ENCODE measurements at regions not wholly inside any gene's neighbourhood (a gene's known extent, or its start where the extent isn't known, plus 50 kb on each side); places are given as distances from the start of the nearest gene placed in this dataset.
"Not testable (repeated sequence)": the region's sequence is repeated elsewhere in the genome, so short reads cannot be mapped to it uniquely, and the experiment has no call there.

GRCh38 chr6:144662812-144663365 is 377.8 kb downstream of the UTRN start:
- DNase-seq = no peak

GRCh38 chr6:144664281-144664680 is 379.1 kb downstream of the UTRN start:
- DNase-seq = no peak

DNA sequence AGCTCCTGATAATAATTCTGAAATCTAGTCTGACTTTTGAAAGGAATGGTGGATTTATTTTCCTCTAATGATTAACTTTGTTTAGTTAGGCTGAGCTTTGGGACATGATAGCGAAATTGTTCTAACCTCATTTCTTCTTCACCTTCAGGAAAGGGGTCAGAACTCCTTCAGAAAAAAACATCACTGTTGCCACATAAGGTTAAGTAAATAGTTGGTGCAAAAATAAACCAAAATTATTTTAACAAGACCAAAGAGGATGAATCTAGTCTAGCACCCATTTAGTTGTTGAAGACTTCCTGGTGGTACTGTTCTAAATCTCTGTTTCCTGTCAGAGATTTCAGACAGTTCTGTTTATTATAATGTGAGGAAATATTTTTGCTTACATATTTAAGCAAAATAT is 379.8 kb downstream of the UTRN start:
- no peak for DNase-seq

GRCh38 chr6:144665932-144666450 is 380.9 kb downstream of the UTRN start:
- DNase-seq = no peak

DNA sequence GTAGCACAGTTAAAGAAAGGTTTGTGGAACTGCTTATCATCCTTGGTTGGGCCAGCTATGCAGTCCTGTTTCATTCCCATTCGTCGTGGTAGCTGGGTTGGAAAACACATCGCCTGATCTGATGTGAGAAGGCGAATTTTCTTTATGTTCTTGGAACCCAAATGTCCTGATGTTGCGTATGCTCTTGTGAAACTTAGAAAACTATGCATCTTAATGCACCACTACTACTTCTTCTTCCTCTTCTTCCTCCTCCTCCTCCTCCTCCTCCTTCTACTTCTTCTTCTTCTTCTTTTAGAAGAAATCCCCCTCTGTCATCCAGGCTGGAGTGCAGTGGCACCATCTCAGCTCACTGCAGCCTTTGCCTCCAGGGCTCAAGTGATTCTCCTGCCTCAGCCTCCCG is 381.6 kb downstream of the UTRN start:
- DNase-seq = no peak

GRCh38 chr6:144667532-144668503 is 382.7 kb downstream of the UTRN start:
- DNase-seq = no peak

DNA sequence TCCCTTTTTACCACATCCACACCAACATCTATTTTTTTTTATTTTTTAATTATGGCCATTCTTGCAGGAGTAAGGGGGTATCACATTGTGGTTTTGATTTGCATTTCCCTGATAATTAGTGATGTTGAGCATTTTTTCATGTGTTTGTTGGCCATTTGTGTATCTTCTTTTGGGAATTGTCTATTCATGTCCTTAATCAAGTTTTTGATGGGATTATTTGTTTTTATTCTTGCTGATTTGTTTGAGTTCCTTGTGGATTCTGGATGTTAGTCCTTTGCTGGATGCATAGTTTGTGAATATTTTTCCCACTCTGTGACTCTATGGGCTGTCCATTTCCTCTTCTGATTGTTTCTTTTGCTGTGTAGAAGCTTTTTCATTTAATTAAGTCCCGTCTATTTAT is 385.1 kb downstream of the UTRN start:
- not testable (repeated sequence) for DNase-seq

GRCh38 chr6:144673807-144674206 is 388.7 kb downstream of the UTRN start:
- no peak for DNase-seq

DNA sequence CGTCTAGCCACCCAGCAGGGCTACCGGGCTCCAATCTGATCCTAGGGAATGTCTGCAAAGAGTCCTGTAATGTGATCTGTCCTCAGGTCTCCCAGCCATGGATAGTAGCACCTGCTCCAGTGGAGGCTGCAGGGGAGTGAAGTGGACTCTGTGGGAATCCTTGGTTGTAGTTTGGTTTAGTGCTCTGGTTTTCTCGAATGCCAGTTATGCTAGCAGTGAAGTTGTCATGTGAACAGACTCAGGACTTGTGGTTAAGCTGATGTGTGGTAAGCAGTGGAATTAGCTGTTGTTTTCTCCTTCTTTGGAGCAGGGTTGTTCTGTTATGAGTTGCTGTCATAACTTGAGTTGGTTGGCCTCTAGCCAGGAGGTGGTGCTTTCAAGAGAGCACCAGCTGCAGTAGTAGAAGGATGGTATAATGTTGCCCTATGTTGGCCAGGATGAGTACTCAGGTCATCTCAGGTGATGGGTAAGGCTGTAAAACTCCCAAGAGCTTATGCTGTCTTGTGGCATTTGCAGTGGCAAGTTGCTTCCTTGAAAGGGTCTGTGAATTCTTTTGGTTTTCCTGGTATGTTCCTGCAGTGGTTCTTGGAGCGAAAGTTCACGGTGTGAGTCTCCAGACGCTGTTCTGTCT is 390.2 kb downstream of the UTRN start:
- DNase-seq = no peak

DNA sequence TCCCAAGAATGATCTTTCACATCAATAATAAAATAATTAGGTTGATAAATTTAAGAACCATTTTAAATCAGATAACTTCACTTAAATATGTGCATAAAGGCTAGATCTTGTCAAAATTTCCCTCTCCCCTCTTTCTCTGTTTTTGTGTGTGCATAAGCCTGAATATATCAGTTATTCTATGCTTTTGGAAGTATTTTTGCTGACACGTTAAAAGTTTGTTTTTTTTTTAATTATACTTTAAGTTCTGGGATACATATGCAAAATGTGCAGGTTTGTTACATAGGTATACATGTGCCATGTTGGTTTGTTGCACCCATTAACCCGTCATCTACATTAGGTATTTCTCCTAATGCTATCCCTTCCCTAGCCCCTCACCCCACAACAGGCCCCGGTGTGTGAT is 391.2 kb downstream of the UTRN start:
- DNase-seq = not testable (repeated sequence)

DNA sequence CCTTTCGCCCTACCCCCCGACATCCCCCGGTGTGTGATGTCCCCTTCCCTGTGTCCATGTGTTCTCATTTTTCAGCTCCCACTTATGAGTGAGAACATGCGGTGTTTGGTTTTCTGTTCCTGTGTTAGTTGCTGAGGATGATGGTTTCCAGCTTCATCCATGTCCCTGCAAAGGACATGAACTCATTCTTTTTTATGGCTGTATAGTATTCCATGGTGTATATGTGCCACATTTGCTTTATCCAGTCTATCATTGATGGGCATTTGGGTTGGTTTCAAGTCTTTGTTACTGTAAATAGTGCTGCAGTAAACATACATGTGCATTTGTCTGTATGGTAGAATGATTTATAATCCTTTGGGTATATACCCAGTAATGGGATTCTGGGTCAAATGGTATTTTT is 392.1 kb downstream of the UTRN start:
- not testable (repeated sequence) for DNase-seq

DNA sequence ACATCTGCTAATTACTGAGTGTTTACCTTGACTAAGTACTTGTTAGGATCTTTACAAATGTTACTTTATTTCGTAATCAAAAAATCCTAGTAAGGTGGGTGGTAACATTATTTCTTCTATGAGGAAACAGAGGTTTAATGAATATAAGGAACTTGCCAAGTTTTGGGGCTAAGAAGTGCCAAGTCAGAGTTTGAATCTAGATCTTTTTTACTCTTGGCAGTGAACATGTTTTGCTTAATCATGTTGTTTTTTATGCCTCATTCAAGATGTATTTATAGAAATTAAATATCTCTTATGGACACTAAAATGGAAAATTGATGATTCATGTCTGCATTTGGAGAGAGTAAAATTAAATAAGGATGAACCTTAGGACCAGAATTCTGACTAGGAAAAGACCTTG is 393.7 kb downstream of the UTRN start:
- no peak for DNase-seq

DNA sequence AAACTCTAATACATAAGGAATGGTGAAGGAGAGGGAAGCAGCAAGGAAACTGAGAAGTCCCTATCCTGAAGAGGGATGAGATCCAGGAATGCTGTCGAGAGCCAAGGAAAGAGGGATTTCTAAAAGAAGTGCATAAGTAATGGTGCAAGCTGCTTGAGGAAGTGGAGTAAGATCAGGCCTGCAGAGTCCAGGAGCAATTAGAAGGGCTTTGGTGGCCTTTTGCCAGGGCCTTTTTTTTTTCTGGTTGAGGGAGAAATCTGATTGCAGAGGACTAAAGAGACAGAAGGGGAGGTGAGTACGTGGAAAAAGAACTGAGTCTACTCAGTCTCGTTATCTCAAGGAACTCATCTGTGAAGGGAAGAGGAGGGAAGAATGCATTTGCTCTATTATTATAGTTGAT is 396.2 kb downstream of the UTRN start:
- DNase-seq = no peak

DNA sequence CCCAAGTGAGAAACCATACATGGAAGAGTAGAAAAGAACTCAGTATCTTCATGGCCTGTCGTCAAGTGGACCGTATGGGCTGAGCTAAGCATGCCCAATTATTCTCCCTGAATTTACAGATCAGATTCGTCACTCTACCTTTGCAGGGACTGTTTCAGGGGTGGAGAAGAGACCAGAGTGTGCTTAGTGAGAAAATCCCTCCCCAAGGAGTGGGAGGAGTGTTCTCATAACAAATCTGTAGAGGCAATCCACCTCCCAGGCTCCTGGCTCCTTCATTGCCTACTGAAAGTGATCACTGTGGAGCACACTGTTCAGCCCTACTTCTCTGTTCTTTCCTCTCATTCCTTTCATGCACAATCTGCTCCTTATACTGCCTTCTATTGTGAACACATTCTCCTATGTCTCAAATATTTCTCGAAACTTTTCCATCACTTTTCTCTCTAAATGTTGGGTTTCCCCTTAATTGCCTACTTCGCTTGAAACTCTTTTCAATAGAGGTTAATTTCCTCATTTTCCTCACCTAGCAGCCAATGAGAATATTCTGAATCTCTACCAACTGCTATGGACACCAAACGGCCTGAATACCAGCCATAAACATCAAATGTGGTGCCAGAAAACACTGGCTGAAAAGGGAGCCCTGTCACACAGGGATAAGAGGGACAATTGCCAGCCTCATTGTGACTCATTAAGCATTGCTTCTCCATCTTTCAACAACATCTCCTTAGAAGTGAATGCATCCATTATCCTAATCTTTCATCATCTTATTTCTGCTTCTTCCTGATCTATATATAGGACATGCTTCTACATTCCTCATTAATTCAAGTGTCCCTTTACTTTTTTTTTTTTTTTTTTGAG is 398.3 kb downstream of the UTRN start:
- DNase-seq = no peak

GRCh38 chr6:144688713-144689112 is 403.6 kb downstream of the UTRN start:
- no peak for DNase-seq

- no peak for DNase-seq
These were observed 404.4 kb downstream of the UTRN start for GRCh38 chr6:144689503-144690040.

- no peak for DNase-seq
These were observed 405.0 kb downstream of the UTRN start for GRCh38 chr6:144690133-144690532.

GRCh38 chr6:144690666-144691065 is 405.5 kb downstream of the UTRN start:
- DNase-seq = no peak

- not testable (repeated sequence) for DNase-seq
These were observed 406.9 kb downstream of the UTRN start for GRCh38 chr6:144692050-144692449.

- DNase-seq = no peak
These were observed 410.9 kb downstream of the UTRN start for GRCh38 chr6:144695858-144696533.

DNA sequence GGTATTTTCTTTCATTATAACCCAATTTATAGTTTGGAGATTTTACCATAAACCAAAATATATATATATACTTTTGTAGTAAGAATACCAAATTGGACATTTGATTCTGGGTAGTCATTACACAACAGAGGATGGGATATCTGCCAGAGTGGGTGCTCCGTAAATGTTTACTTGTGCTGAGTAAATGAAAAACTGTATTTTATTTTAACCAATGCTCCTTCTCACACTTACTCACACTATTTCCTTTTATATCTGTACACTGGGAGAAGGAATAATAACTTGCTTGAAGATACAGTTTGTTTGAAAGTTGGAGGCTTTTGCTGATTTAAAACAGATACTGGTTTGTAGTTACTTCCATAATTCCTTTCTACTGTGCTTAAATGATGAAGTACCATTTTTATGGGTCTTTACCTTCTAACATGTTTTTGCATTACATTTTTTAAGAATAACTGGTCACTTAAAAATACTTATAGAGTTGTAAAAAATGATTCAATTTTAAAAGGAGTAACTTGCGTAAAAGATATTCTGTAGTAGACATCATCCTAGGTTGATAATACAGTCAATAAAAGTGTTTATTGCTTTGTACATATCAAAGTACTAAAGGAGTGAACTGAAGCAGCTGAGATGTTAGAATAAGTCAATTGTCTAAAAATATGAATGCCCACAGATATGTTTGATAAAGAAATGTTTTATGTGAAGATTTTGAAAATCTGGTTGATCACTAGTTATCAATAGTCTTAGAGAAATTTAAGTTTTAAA is 411.7 kb downstream of the UTRN start:
- DNase-seq = no peak
